SKM-1 treated with dmso at 0.1 percent for 144 hours (cell line): ENCODE measurements at regions not wholly inside any gene's neighbourhood (a gene's known extent, or its start where the extent isn't known, plus 50 kb on each side); places are given as distances from the start of the nearest gene placed in this dataset.

Experiments
- DNase-seq: peaks from one replicate; lab custom pipeline; 2025; ENCODE audit not compliant: unreplicated experiment; lab: John Stamatoyannopoulos, UW

DNA sequence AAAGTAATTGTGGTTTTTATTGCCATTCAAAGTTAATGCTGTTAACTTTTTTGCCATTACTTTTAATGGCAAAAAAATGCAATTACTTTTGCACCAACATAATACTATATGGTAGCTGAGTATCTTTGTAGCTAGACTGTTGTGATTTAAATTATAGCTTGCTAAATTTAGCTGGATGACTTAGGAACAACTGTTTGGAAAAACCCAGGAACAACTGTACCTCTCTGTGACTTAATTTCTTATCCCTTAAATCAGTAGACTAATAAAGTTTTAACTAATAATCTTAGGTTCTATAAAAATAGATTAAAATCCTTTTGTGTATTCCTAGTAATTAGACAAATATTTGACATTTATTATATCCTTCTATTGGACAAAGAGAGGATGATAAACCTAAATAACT lies 268.2 kb downstream of the TENT5A start:
- DNase-seq, result no peak

GRCh38 chr6:81480139-81480538 lies 272.3 kb downstream of the TENT5A start:
- DNase-seq, result no peak

DNA sequence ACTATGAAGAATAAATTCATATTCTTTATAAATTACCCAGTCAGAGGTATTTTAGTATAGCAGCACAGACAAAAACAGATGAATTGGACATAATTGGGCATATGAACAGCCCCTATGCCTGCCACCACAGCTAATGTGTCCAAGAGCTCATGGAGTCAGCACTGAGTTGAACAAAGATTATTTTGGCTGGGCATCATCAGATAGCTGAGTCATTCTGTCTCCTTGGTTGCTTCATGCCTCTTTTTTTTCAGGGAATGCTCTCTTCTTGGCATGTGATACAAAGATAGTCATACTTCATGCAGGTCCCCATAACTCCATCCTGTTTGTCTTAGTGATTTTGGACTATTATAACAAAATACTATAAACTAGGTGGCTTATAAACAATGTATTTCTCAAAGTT lies 275.6 kb downstream of the TENT5A start:
- no peak for DNase-seq

- no peak for DNase-seq
Observed at GRCh38 chr6:81475646-81476045, 276.8 kb downstream of the TENT5A start.

DNA sequence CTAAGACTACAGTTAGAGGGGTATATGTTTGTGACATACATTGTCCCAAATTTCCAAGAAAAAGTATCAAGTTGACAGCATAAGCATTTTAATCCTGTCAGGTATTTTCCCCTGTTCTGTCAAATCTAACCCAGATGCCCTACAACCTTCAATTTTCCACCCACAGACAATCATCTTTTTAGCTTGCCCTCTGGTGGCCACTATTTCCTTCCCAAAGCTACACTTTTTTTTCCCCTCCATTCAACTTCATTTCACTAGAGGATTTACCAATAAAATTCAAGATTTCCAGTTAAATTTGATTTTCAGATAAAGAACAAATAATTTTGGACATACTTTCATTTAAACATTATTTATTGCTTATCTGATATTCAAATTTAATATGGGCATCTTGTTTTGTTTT lies 286.6 kb downstream of the TENT5A start:
- DNase-seq, result peak; percentile 27

DNA sequence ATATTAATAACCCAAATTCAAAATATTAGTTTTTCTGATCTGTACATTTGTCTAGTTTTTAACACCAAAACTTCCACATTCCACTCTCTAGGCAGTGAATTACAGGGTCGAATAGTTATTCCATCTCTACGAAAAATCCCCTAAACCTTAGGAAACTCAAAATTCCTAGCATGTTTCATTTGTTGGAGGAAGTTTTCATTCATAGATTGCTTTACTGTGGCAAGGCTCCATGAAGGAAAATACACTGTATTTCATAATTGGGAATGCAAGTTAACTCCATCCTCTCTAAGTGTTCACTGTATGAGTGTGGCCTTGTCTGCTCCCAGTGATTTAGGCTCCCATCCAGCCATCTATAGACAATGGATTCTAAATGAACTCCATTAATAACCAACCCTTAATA lies 296.1 kb downstream of the TENT5A start:
- DNase-seq, result no peak

DNA sequence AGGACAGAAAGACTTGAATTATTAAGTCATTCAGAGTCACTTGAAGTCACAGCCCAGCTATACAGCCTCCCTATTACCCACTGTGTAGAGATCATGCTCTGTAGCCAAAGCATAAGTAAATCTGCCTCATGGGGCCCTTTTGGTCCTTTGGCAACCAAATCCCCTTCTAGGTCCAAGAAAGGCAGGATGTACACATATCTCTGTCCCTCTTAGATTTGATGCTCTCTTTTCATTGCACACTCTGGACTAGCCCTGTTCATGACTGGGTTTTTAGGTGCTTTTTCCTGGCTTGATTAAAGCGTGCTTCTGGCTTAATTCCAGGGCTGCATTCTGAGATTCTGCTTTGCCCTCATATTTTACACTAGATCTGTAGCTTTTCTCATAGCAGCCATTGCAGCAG lies 296.8 kb downstream of the TENT5A start:
- DNase-seq, result no peak

GRCh38 chr6:81451787-81452186 lies 300.7 kb downstream of the TENT5A start:
- no peak for DNase-seq

- DNase-seq, result no peak
Observed at GRCh38 chr6:81450180-81450579, 302.3 kb downstream of the TENT5A start.

GRCh38 chr6:81446509-81446908 lies 306.0 kb downstream of the TENT5A start:
- no peak for DNase-seq

DNA sequence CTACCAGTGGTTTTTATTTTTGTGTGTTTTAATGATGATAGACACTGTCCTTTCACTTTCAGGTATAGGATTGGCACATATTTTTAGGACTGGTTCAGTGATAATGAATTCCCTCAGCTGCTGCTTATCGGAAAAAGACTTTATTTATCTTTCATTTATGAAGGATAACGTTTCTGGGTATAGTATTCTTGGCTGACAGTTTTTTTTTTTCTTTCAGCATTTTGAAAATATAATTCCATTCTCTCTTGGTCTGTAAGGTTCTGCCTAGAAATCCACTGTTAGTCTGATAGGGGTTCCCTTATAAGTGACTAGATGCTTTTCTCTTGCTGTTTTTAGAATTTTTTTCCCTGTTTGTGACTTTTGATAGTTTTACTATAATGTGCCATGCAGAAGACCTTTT lies 313.1 kb downstream of the TENT5A start:
- no peak for DNase-seq

GRCh38 chr6:81436990-81437389 lies 315.5 kb downstream of the TENT5A start:
- no peak for DNase-seq

- no peak for DNase-seq
Observed at GRCh38 chr6:81413306-81413705, 339.2 kb downstream of the TENT5A start.

GRCh38 chr6:81401970-81402690 lies 350.4 kb downstream of the TENT5A start:
- DNase-seq, result no peak

- no peak for DNase-seq
Observed at GRCh38 chr6:81396916-81397315, 355.6 kb downstream of the TENT5A start.

DNA sequence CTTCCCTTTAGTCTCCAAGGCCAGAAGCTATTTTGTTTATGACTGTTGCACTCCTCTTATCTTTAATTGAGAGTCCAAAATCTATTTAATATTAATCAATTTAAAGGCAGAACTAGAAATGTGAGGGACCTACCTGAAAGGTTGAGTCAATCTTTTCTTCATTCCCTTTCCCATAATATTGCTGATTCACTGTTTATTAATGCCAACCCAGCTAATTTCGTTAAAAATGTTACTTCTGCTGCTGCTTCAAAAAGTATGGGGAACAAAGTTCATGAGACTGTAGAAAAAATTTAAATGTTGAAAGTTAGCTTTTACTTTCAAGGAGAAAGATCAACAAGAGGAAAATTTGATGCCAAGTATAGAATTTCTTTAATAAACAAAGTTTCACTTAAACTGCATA lies 365.3 kb downstream of the TENT5A start:
- no peak for DNase-seq

DNA sequence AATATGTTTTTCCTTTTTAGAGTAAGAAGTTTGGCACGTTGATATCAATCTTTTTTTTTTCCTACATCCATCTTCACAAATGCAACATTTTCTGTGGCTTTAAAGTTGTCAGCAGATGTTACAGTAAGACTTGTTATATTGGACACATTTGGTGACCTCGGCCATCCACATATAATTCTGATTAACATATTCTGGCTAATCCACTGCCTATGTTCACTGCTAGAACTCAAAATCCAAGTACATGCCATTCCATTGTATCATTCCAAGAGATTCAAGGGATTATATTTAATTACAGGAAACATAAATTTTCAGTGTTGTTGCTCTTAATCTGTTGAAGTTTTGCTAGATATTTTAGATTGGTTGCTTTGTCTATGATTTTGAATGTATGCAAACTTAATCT lies 367.6 kb downstream of the TENT5A start:
- DNase-seq, result no peak

- no peak for DNase-seq
Observed at GRCh38 chr6:81383472-81383871, 369.0 kb downstream of the TENT5A start.

GRCh38 chr6:81382852-81383251 lies 369.6 kb downstream of the TENT5A start:
- DNase-seq, result no peak

DNA sequence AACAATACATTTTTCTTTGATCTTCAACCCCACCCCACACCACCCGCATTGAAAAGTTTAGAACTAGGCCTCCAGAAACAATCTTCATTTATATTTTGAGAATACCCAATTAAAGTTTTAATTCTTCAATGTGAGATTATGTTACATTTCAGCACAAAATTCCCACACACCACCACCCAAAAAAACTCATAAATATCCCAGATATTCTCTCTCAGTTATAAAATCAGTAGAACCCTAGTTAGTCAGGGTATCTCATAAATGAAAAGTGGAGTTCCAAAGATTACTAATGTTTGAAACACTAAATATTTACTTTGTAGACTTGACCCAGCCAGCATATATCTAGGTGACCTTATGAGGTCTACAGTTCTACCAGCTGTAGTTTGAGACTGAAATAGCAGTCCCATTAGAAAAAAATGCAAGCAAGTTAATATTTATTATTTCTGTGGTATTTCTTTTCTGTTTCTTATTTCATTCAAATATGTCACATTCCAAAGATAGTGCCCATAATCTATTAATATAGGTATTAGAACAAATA lies 371.0 kb downstream of the TENT5A start:
- no peak for DNase-seq

DNA sequence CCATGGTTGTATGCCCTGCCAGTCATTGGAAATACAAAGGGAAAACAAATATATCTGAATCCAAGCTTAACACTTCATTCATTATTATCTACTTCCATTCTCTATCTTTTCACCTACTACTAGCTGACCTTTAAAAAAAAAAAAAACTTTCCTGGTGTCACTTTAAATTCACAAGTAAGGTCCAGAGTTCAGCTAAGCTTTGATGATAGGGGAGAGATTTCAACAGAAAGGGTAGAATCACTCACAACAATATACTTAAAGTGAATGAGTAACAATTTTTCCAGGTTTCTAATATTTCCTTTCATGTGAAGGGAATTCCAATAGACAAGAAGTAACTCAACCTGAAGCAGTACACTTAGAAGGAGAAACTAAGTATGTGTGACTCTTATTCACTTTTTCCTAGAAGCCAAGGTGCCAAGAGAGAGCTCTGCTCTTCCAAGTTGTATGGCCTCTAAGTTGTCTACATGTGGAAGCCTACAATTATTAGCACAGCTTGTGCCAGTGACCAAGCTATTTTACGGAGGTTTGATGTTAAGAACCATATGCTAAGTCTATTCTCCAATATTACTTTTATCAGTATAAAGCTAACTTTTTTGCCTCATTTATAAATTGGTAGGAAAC lies 371.7 kb downstream of the TENT5A start:
- DNase-seq, result no peak

DNA sequence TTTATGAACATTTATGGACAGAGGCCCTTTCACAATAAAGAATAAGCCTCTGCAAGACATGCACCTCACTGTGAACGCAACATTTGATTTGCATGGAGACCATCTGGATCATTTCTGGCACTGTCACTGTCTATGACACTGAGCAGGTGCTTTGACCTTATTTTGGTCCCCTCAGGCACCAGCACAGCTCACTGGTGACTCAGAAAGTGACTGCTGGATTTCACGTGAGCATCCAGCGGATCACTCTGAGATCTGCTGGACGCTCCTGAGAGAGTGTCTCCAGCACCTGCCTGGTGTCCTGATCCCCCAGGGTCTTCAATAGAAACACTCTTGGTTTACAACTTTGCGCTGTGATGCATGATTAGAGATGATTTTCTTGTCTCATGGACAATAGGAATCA lies 375.7 kb downstream of the TENT5A start:
- no peak for DNase-seq

DNA sequence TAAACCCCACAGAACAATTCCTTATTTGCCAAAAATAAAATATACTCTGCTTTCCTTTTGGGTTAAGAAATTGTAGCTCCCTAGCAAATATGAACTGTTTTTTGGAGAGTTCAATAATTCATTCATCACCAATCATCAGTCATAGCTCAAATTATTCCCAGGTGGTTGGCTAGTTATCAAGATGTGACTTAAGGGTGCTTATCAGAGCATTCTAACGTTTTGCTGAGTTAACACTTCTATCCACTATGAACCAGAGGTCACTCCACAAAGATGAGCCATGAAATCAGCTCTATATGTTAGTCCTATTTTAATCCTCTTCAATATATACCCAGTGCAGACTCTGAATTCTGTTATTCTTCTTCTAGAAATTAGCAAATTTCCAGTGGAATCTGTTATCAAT lies 379.1 kb downstream of the TENT5A start:
- DNase-seq, result no peak
